HCT116 (cell line): ENCODE measurements at regions not wholly inside any gene's neighbourhood (a gene's known extent, or its start where the extent isn't known, plus 50 kb on each side); places are given as distances from the start of the nearest gene placed in this dataset.

ENCODE experiments used
- ATAC-seq: fragments of 200-7000 bp; cut with Tn5 transposase; 2 replicates; pipeline ENCODE4 v1.9.1; 2020; ENCODE audit warnings: mild to moderate bottlenecking, moderate library complexity
- BruUV-seq: library from RNA; stranded (reverse); fragments of 400-500 nt; replicated peaks from 2 replicates; lab custom pipeline; 2021; lab: Mats Ljungman, UMichigan
- CTCF ChIA-PET: fragments of 300-600 bp; sonication (Branson Sonifier 250); formaldehyde crosslinking; loops from one replicate; lab custom pipeline; 2021; ENCODE audit warnings: antibody characterized with exemption; lab: Charles Lee
- POLR2A ChIA-PET: fragments of 300-600, 350-600 bp; sonication (Branson Sonifier 250); formaldehyde crosslinking; loops from one replicate; lab custom pipeline; 2021; ENCODE audit warnings: antibody characterized with exemption; lab: Charles Lee
- RAD21 ChIA-PET, 2 experiments: fragments of 300-600 bp; sonication (Branson Sonifier 250); formaldehyde crosslinking; loops; one replicate each; lab custom pipeline; 2023; ENCODE audit warnings: low total read pairs in 2 of 2; ENCODE audit not compliant: uncharacterized antibody in 2 of 2, unreplicated experiment in 2 of 2, low non-redundant PET in 1 of 2; lab: Charles Lee
- DNase-seq: peaks from one replicate; pipeline ENCODE4 v3.0.0-alpha.2; 2010; ENCODE audit warnings: low read depth, low spot score
- H2AFZ ChIP-seq: fragments of 200-600 bp; shearing (Covaris generic), sonication (generic); 2 replicates; pipeline ENCODE4 v1.6.1; 2017; ENCODE audit warnings: low read depth, mixed run types, mixed read lengths, antibody characterized with exemption, low read length; ENCODE audit not compliant: poor library complexity, severe bottlenecking
- H3K27ac ChIP-seq: 2 replicates; pipeline ENCODE4 v1.5.1; 2012; ENCODE audit warnings: low read depth, low read length
- H3K27me3 ChIP-seq: fragments of 200-600 bp; sonication (generic); 2 replicates; pipeline ENCODE4 v1.6.1; 2016; ENCODE audit warnings: mixed run types, low read length, mixed read lengths; ENCODE audit not compliant: insufficient read depth
- H3K36me3 ChIP-seq, 2 experiments: fragments of 200-500 bp in 1 of 2; fragments of 200-600 bp in 1 of 2; sonication (Bioruptor generic) in 1 of 2; sonication (generic) in 1 of 2; 2 replicates each; pipeline versions ENCODE4 v1.5.1 to v1.6.1; 2014 to 2016; ENCODE audit warnings: low read length in 2 of 2, inconsistent platforms in 1 of 2, mixed read lengths in 1 of 2, mixed run types in 1 of 2; ENCODE audit not compliant: insufficient read depth in 2 of 2, control insufficient read depth in 1 of 2
- H3K4me1 ChIP-seq, 2 experiments: fragments of 200-600 bp in 1 of 2; sonication (generic) in 1 of 2; 2 replicates each; pipeline versions ENCODE4 v1.5.1 to v1.6.1; 2012 to 2017; ENCODE audit warnings: low read length in 2 of 2, inconsistent platforms in 1 of 2, mild to moderate bottlenecking in 1 of 2, mixed read lengths in 1 of 2, mixed run types in 1 of 2, moderate library complexity in 1 of 2; ENCODE audit not compliant: insufficient read depth in 2 of 2, control insufficient read depth in 1 of 2
- H3K4me2 ChIP-seq: fragments of 200-600 bp; sonication (generic); 2 replicates; pipeline ENCODE4 v1.6.1; 2017; ENCODE audit warnings: mixed run types, low read length, mixed read lengths
- H3K4me3 ChIP-seq, 2 experiments: fragments of 200-600 bp in 1 of 2; sonication (generic) in 1 of 2; replicated peaks in 1 of 2; 2 replicates each; pipeline ENCODE4 v1.5.1; 2011 to 2016; ENCODE audit warnings: low read length in 2 of 2, control low read depth in 1 of 2, low read depth in 1 of 2, mild to moderate bottlenecking in 1 of 2, mixed read lengths in 1 of 2, mixed run types in 1 of 2
- H3K79me2 ChIP-seq: fragments of 200-600 bp; sonication (generic); 2 replicates; pipeline ENCODE4 v1.6.1; 2017; ENCODE audit warnings: mild to moderate bottlenecking, mixed run types, low read length, moderate library complexity, mixed read lengths; ENCODE audit not compliant: insufficient read depth
- H3K9ac ChIP-seq: fragments of 200-600 bp; sonication (generic); 2 replicates; pipeline ENCODE4 v1.6.1; 2016; ENCODE audit warnings: low read length, mixed read lengths
- H3K9me2 ChIP-seq: fragments of 200-600 bp; sonication (generic), shearing (Covaris generic); 2 replicates; pipeline ENCODE4 v1.6.1; 2017; ENCODE audit warnings: mixed run types, mild to moderate bottlenecking, moderate library complexity; ENCODE audit not compliant: insufficient read depth
- H3K9me3 ChIP-seq, 2 experiments: fragments of 200-500 bp in 1 of 2; fragments of 200-600 bp in 1 of 2; sonication (Bioruptor generic) in 1 of 2; sonication (generic) in 1 of 2; 2 replicates each; pipeline ENCODE4 v1.6.1; 2014 to 2017; ENCODE audit warnings: low read length in 2 of 2, mixed read lengths in 2 of 2, inconsistent platforms in 1 of 2, low read depth in 1 of 2, mild to moderate bottlenecking in 1 of 2, mixed run types in 1 of 2, moderate library complexity in 1 of 2; ENCODE audit not compliant: control insufficient read depth in 1 of 2, insufficient read depth in 1 of 2
- H4K20me1 ChIP-seq: fragments of 200-600 bp; sonication (generic), shearing (Covaris generic); 2 replicates; pipeline ENCODE4 v1.6.1; 2017; ENCODE audit warnings: mixed run types, mild to moderate bottlenecking, moderate library complexity; ENCODE audit not compliant: insufficient read depth
- ATF3 ChIP-seq: IDR thresholded peaks from 2 replicates; pipeline ENCODE4 v1.6.1; 2012
- EZH2phosphoT487 ChIP-seq: fragments of 200-600 bp; IDR thresholded peaks from 2 replicates; pipeline ENCODE4 v1.6.1; 2018; ENCODE audit warnings: antibody characterized with exemption, borderline replicate concordance
- REST ChIP-seq: IDR thresholded peaks from 2 replicates; pipeline ENCODE4 v1.6.1; 2012; ENCODE audit warnings: low read depth
- SRF ChIP-seq: IDR thresholded peaks from 2 replicates; pipeline ENCODE4 v1.6.1; 2012; ENCODE audit warnings: low read depth
- YY1 ChIP-seq: IDR thresholded peaks from 2 replicates; pipeline ENCODE4 v1.6.1; 2011; ENCODE audit warnings: low read length, low read depth, moderate library complexity, mild to moderate bottlenecking; ENCODE audit not compliant: insufficient replicate concordance; ENCODE audit errors: extremely low read depth
- ZFX ChIP-seq: fragments of 450-650 bp; IDR thresholded peaks from 2 replicates; pipeline ENCODE4 v1.6.1; 2017
- ZNF274 ChIP-seq: fragments of 200-500 bp; sonication (Bioruptor generic); IDR thresholded peaks from 2 replicates; pipeline ENCODE4 v1.6.1; 2014; ENCODE audit warnings: mild to moderate bottlenecking, low read depth, low read length, inconsistent platforms
- intact Hi-C: fragments of 100-400 bp; cut with micrococcal nuclease; formaldehyde crosslinking; loops from 2 replicates; pipeline ENCODE4 v1.10.0; 2022
- TF ChIP-seq, protein P1 (sequence below), 3 experiments: fragments of 200-600 bp in 1 of 3; sonication (generic) in 1 of 3; IDR thresholded peaks in 2 of 3; conservative IDR thresholded peaks in 1 of 3; 2 replicates each; pipeline ENCODE4 v1.5.1; 2012 to 2017; ENCODE audit warnings: low read depth in 2 of 3, low read length in 2 of 3, antibody characterized with exemption in 1 of 3, borderline replicate concordance in 1 of 3, control low read depth in 1 of 3, mild to moderate bottlenecking in 1 of 3, mixed read lengths in 1 of 3, mixed run types in 1 of 3, moderate library complexity in 1 of 3; ENCODE audit not compliant: insufficient read depth in 1 of 3
- TF ChIP-seq, protein P2 (sequence below): IDR thresholded peaks from 2 replicates; pipeline ENCODE4 v1.6.1; 2012

DNA sequence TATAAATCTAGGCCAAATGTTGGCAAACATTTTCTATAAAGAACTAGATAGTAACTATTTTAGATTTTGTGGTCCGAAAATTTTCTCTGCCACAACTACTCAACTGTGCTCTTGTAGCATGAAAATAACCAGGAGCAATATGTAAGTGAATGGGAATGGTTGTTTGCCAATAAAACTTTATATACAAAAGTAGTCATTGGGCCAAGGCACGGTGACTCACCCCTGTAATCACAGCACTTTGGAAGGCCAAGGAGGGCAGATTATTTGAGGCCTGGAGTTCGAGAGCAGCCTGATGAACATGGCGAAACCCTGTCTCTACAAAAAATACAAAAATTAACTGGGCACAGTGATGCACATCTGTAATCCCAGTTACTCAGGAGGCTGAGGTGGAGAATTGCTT lies 617.1 kb downstream of the EPM2A start (continued):
- TF ChIP-seq REST, result no peak
- TF ChIP-seq, protein P1, sequence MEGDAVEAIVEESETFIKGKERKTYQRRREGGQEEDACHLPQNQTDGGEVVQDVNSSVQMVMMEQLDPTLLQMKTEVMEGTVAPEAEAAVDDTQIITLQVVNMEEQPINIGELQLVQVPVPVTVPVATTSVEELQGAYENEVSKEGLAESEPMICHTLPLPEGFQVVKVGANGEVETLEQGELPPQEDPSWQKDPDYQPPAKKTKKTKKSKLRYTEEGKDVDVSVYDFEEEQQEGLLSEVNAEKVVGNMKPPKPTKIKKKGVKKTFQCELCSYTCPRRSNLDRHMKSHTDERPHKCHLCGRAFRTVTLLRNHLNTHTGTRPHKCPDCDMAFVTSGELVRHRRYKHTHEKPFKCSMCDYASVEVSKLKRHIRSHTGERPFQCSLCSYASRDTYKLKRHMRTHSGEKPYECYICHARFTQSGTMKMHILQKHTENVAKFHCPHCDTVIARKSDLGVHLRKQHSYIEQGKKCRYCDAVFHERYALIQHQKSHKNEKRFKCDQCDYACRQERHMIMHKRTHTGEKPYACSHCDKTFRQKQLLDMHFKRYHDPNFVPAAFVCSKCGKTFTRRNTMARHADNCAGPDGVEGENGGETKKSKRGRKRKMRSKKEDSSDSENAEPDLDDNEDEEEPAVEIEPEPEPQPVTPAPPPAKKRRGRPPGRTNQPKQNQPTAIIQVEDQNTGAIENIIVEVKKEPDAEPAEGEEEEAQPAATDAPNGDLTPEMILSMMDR (IDR thresholded peaks at IDR 0.05 in 2 of 3, conservative IDR thresholded peaks at IDR 0.05 in 1 of 3; ENCODE audit: borderline replicate concordance in 1 of 3, insufficient read depth in 1 of 3, low read depth in 2 of 3, low read length in 2 of 3), result no peak
- no peak for TF ChIP-seq ATF3
- no peak for TF ChIP-seq ZNF274
- TF ChIP-seq EZH2phosphoT487, result no peak
- TF ChIP-seq, protein P2, sequence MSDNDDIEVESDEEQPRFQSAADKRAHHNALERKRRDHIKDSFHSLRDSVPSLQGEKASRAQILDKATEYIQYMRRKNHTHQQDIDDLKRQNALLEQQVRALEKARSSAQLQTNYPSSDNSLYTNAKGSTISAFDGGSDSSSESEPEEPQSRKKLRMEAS, result no peak

DNA sequence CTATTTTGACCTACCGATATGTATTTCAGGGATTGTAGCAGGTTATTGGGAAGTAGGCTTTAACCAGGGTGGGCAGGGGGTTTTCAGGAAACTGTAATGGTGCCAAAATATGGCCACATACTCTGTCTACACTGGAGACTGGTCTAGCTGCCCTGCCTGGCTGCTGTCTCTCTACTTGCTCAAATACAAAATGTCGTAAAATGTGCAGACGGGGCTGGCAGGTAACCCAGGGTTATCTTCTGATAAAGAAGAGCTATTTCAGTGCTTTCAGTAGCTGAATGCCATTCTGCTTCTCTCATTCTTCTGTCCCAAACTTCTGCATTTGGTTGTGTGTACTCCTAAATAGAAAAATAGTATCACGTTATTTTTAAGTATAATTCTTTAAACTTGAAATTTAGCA lies 616.2 kb downstream of the EPM2A start:
- POLR2A ChIA-PET, result no interaction called here
- Histone ChIP-seq H3K9me3 (no peaks in the 10 kb centered on the region), H3K4me1 (0 out of 4 replicates have a peak, but pooled peaks cover 0 to 5% of the 10 kb centered on the region in 2 experiments), H3K9ac (no peak overlapping the region), H4K20me1 (no peaks in the 10 kb centered on the region), H3K27me3 (no peaks in the 10 kb centered on the region), H3K4me3 (no peak overlapping the region), H3K9me2 (no peaks in the 10 kb centered on the region), H3K79me2 (no peaks in the 10 kb centered on the region), H3K27ac (no peak overlapping the region), H2AFZ (no peak overlapping the region), H3K36me3 (no peaks in the 10 kb centered on the region), H3K4me2 (no peak overlapping the region)
- no TSS peak for BruUV-seq
- DNase-seq (no peak), ATAC-seq (no peak)
- RAD21 ChIA-PET, result no interaction called here
- CTCF ChIA-PET, result no interaction called here
- intact Hi-C loops, result no loop called here
- TF ChIP-seq YY1, result no peak
- no peak for TF ChIP-seq SRF
- TF ChIP-seq ZFX, result no peak
